Esophagus squamous epithelium (tissue), 5 donors: ENCODE measurements at regions not wholly inside any gene's neighbourhood (a gene's known extent, or its start where the extent isn't known, plus 50 kb on each side); places are given as distances from the start of the nearest gene placed in this dataset.
A peak's percentile ranks its signal among the peaks of the same experiment; 100 is the strongest.

Experiments used
- DNase-seq: peaks from one replicate; lab custom pipeline; 2025; lab: John Stamatoyannopoulos, UW
- H3K27ac ChIP-seq, 4 donors: fragments of 200-600 bp; sonication (generic); one replicate each; pipeline ENCODE4 v1.5.1; 2016 to 2019; ENCODE audit warnings: mild to moderate bottlenecking in 1 of 4
- H3K27me3 ChIP-seq, 4 donors: fragments of 200-600 bp; sonication (generic); 1 replicate in 3 of 4; 2 replicates in 1 of 4; pipeline versions ENCODE4 v1.5.1 to v1.6.0; 2017 to 2021; ENCODE audit warnings: antibody characterized with exemption in 1 of 4
- H3K36me3 ChIP-seq, 3 donors: fragments of 200-600 bp; sonication (generic); one replicate each; pipeline ENCODE4 v1.5.1; 2016 to 2019
- H3K4me1 ChIP-seq, 3 donors: fragments of 200-600 bp; sonication (generic); one replicate each; pipeline ENCODE4 v1.5.1; 2017 to 2019
- H3K4me3 ChIP-seq, 4 donors: fragments of 200-600 bp; sonication (generic); 1 replicate in 3 of 4; 2 replicates in 1 of 4; pipeline ENCODE4 v1.5.1; 2016 to 2019; ENCODE audit warnings: mild to moderate bottlenecking in 2 of 4, moderate library complexity in 1 of 4
- H3K9me3 ChIP-seq, 3 donors: fragments of 200-600 bp; sonication (generic); one replicate each; pipeline ENCODE4 v1.5.1; 2016 to 2019
- CTCF ChIP-seq, 6 experiments: fragments of 450-650 bp in 4 of 6; fragments of 200-600 bp in 2 of 6; sonication (generic) in 2 of 6; IDR thresholded peaks; one replicate each; pipeline ENCODE4 v1.5.1; 2016 to 2019; ENCODE audit warnings: antibody characterized with exemption in 6 of 6, mild to moderate bottlenecking in 4 of 6, moderate library complexity in 4 of 6
- POLR2A ChIP-seq, 4 donors: fragments of 450-650 bp; IDR thresholded peaks; one replicate each; pipeline ENCODE4 v1.6.1; 2017; ENCODE audit warnings: antibody characterized with exemption in 4 of 4, mild to moderate bottlenecking in 4 of 4, moderate library complexity in 3 of 4
- WGBS, 2 donors: methylation state at CpG; one replicate each; pipeline ENCODE4 v1.1.5; 2018; 5-methylcytosine and 5-hydroxymethylcytosine counted together
- intact Hi-C: fragments of 100-400 bp; cut with DNase I; formaldehyde crosslinking; loops from one replicate; pipeline ENCODE4 v1.15.0; 2022
- donor health status: DM: yes; HTN: yes; CAD: no.

GRCh38 chr6:20317430-20317829 lies 84.2 kb upstream of the E2F3 start:
- 42 to 63% methylated on average over 5 of the region's 5 CpGs for WGBS, 2 donors
- intact Hi-C loops = no loop called here
- no peaks in the 10 kb centered on the region for H3K36me3 ChIP-seq
- no peaks in the 10 kb centered on the region for H3K9me3 ChIP-seq
- TF ChIP-seq POLR2A (IDR thresholded peaks at IDR 0.05) = no peak
- TF ChIP-seq CTCF (IDR thresholded peaks at IDR 0.05) = no peak
- H3K4me1 ChIP-seq = no peaks in the 10 kb centered on the region
- no peak overlapping the region for H3K4me3 ChIP-seq
- DNase-seq = no peak
- no peak overlapping the region for H3K27ac ChIP-seq
- H3K27me3 ChIP-seq = no peaks in the 10 kb centered on the region

GRCh38 chr6:20318851-20319387 lies 82.8 kb upstream of the E2F3 start:
- intact Hi-C loops = no loop called here
- no peak for DNase-seq
- no peaks in the 10 kb centered on the region for H3K36me3 ChIP-seq
- peak overlapping the region in 1 of 4 donors; percentile 72 for H3K27ac ChIP-seq
- H3K9me3 ChIP-seq = no peaks in the 10 kb centered on the region
- H3K4me1 ChIP-seq = no peaks in the 10 kb centered on the region
- WGBS, 2 donors = 92% methylated on average over 2 of the region's 37 CpGs; no CpG with 5 or more reads in 1 of the 2 donors
- TF ChIP-seq POLR2A (IDR thresholded peaks at IDR 0.05) (no peak), CTCF (IDR thresholded peaks at IDR 0.05) (no peak)
- H3K27me3 ChIP-seq = no peaks in the 10 kb centered on the region
- H3K4me3 ChIP-seq = no peak overlapping the region

- no peak for TF ChIP-seq CTCF (IDR thresholded peaks at IDR 0.05)
- TF ChIP-seq POLR2A (IDR thresholded peaks at IDR 0.05) = peak in 1 of 4 donors; percentile 13
Measured at GRCh38 chr6:20319520-20320357, 81.9 kb upstream of the E2F3 start.

GRCh38 chr6:20325641-20326421 lies 75.8 kb upstream of the E2F3 start:
- intact Hi-C loops = no loop called here
- no peak for DNase-seq
- no peaks in the 10 kb centered on the region for H3K36me3 ChIP-seq
- no peaks in the 10 kb centered on the region for H3K4me1 ChIP-seq
- H3K27ac ChIP-seq = no peak overlapping the region
- no peak for TF ChIP-seq POLR2A (IDR thresholded peaks at IDR 0.05)
- TF ChIP-seq CTCF (IDR thresholded peaks at IDR 0.05) = no peak
- H3K27me3 ChIP-seq = peaks cover 0 to 6% (median 0%) of the 10 kb centered on the region in 4 donors
- 69 to 72% methylated on average over 6 of the region's 6 CpGs for WGBS, 2 donors
- H3K4me3 ChIP-seq = no peak overlapping the region
- H3K9me3 ChIP-seq = no peaks in the 10 kb centered on the region

More at GRCh38 chr6:20319520-20320357, 81.9 kb upstream of the E2F3 start:
- no peaks in the 10 kb centered on the region for H3K27me3 ChIP-seq
- no peaks in the 10 kb centered on the region for H3K36me3 ChIP-seq
- 74 to 81% methylated on average over 12 to 19 of the region's 23 CpGs for WGBS, 2 donors
- no peaks in the 10 kb centered on the region for H3K9me3 ChIP-seq
- no peaks in the 10 kb centered on the region for H3K4me1 ChIP-seq
- H3K27ac ChIP-seq = peak overlapping the region in 2 of 4 donors; percentile 59 to 72
- intact Hi-C loops = no loop called here
- peak; percentile 18 for DNase-seq
- peak overlapping the region in 2 of 4 donors; percentile 20 to 45 for H3K4me3 ChIP-seq

GRCh38 chr6:20326422-20326728 lies 75.3 kb upstream of the E2F3 start:
- Histone ChIP-seq H3K27ac (no peak overlapping the region), H3K27me3 (peaks cover 0 to 12% (median 0%) of the 10 kb centered on the region in 4 donors), H3K36me3 (no peaks in the 10 kb centered on the region), H3K4me3 (no peak overlapping the region), H3K9me3 (no peaks in the 10 kb centered on the region), H3K4me1 (no peaks in the 10 kb centered on the region)
- no peak for DNase-seq
- TF ChIP-seq POLR2A (IDR thresholded peaks at IDR 0.05) (no peak), CTCF (IDR thresholded peaks at IDR 0.05) (no peak)
- 50 to 85% methylated on average over 1 of the region's 1 CpG for WGBS, 2 donors
- intact Hi-C loops = no loop called here
